ENCODE measurements at regions not wholly inside any gene's neighbourhood (a gene's known extent, or its start where the extent isn't known, plus 50 kb on each side); places are given as distances from the start of the nearest gene placed in this dataset.
"Not testable (repeated sequence)": the region's sequence is repeated elsewhere in the genome, so short reads cannot be mapped to it uniquely, and the experiment has no call there.

GRCh38 chrX:107296184-107296583 is 89.8 kb downstream of the DNAAF6 start:
- H3K9ac ChIP-seq (ENCODE audit: low read length); H3K56ac ChIP-seq (ENCODE audit: low read length); H2AK5ac ChIP-seq (ENCODE audit: low read length); H3K4me2 ChIP-seq (ENCODE audit: low read length); H2BK120ac ChIP-seq (ENCODE audit: low read depth, low read length); DNase-seq; H3K18ac ChIP-seq (ENCODE audit: low read length); H2BK15ac ChIP-seq (replicated peaks; ENCODE audit: low read depth); H3K4me3 ChIP-seq (ENCODE audit: low read length); H4K8ac ChIP-seq (ENCODE audit: low read depth, low read length); H3K36me3 ChIP-seq (ENCODE audit: control insufficient read depth, insufficient read depth, low read length); H4K5ac ChIP-seq (ENCODE audit: low read length); H3K23ac ChIP-seq (ENCODE audit: low read length); H3K79me2 ChIP-seq (ENCODE audit: control insufficient read depth, insufficient read depth, low read length); H3K27ac ChIP-seq (ENCODE audit: low read depth, low read length); H2BK5ac ChIP-seq (ENCODE audit: low read length); H3K4ac ChIP-seq (ENCODE audit: low read depth, low read length); H3K79me1 ChIP-seq (ENCODE audit: low read length); H3K27me3 ChIP-seq (ENCODE audit: insufficient read depth, low read length, poor library complexity); H3K4me1 ChIP-seq (ENCODE audit: control insufficient read depth, low read depth, low read length): not testable (repeated sequence)
- WGBS (ENCODE audit: extremely low coverage, insufficient coverage, low lambda C conversion rate) = no CpG with 5 or more reads among the region's 2 CpGs

- Histone ChIP-seq H3K27ac (ENCODE audit: low read depth, low read length) (no peak overlapping the region), H3K56ac (ENCODE audit: low read length) (no peak overlapping the region), H3K4ac (ENCODE audit: low read depth, low read length) (no peak overlapping the region), H3K23ac (ENCODE audit: low read length) (no peak overlapping the region), H2BK5ac (ENCODE audit: low read length) (no peak overlapping the region), H3K36me3 (ENCODE audit: control insufficient read depth, insufficient read depth, low read length) (no peaks in the 10 kb centered on the region), H3K9ac (ENCODE audit: low read length) (no peak overlapping the region), H4K8ac (ENCODE audit: low read depth, low read length) (no peak overlapping the region), H3K4me2 (ENCODE audit: low read length) (no peak overlapping the region), H3K79me1 (ENCODE audit: low read length) (no peaks in the 10 kb centered on the region), H3K27me3 (ENCODE audit: insufficient read depth, low read length, poor library complexity) (no peaks in the 10 kb centered on the region), H3K4me1 (ENCODE audit: control insufficient read depth, low read depth, low read length) (no peaks in the 10 kb centered on the region), H3K79me2 (ENCODE audit: control insufficient read depth, insufficient read depth, low read length) (no peaks in the 10 kb centered on the region), H2AK5ac (ENCODE audit: low read length) (no peak overlapping the region), H3K18ac (ENCODE audit: low read length) (no peak overlapping the region), H3K4me3 (ENCODE audit: low read length) (no peak overlapping the region), H2BK120ac (ENCODE audit: low read depth, low read length) (no peak overlapping the region), H2BK15ac (replicated peaks; ENCODE audit: low read depth) (no peak overlapping the region), H4K5ac (ENCODE audit: low read length) (no peak overlapping the region)
- WGBS (ENCODE audit: extremely low coverage, insufficient coverage, low lambda C conversion rate) = no CpG with 5 or more reads among the region's 2 CpGs
- DNase-seq = peak; percentile 39
Measured at GRCh38 chrX:107298276-107298675, 91.9 kb downstream of the DNAAF6 start.

- Histone ChIP-seq H3K4me2 (ENCODE audit: low read length) (no peak overlapping the region), H4K8ac (ENCODE audit: low read depth, low read length) (no peak overlapping the region), H3K79me2 (ENCODE audit: control insufficient read depth, insufficient read depth, low read length) (no peaks in the 10 kb centered on the region), H3K79me1 (ENCODE audit: low read length) (no peaks in the 10 kb centered on the region), H2AK5ac (ENCODE audit: low read length) (no peak overlapping the region), H2BK15ac (replicated peaks; ENCODE audit: low read depth) (no peak overlapping the region), H3K4me1 (ENCODE audit: control insufficient read depth, low read depth, low read length) (no peaks in the 10 kb centered on the region), H2BK5ac (ENCODE audit: low read length) (no peak overlapping the region), H3K4me3 (ENCODE audit: low read length) (no peak overlapping the region), H3K27ac (ENCODE audit: low read depth, low read length) (no peak overlapping the region), H3K56ac (ENCODE audit: low read length) (no peak overlapping the region), H3K4ac (ENCODE audit: low read depth, low read length) (no peak overlapping the region), H3K9ac (ENCODE audit: low read length) (no peak overlapping the region), H3K18ac (ENCODE audit: low read length) (no peak overlapping the region), H2BK120ac (ENCODE audit: low read depth, low read length) (no peak overlapping the region), H3K23ac (ENCODE audit: low read length) (no peak overlapping the region), H4K5ac (ENCODE audit: low read length) (no peak overlapping the region), H3K27me3 (ENCODE audit: insufficient read depth, low read length, poor library complexity) (no peaks in the 10 kb centered on the region), H3K36me3 (ENCODE audit: control insufficient read depth, insufficient read depth, low read length) (no peaks in the 10 kb centered on the region)
- no peak for DNase-seq
- no CpG with 5 or more reads among the region's 3 CpGs for WGBS (ENCODE audit: extremely low coverage, insufficient coverage, low lambda C conversion rate)
Measured at GRCh38 chrX:107301253-107301652, 94.8 kb downstream of the DNAAF6 start.

- H3K4me3 ChIP-seq (ENCODE audit: low read length) = no peak overlapping the region
- H3K4me2 ChIP-seq (ENCODE audit: low read length) = no peak overlapping the region
- WGBS (ENCODE audit: extremely low coverage, insufficient coverage, low lambda C conversion rate) = no CpG with 5 or more reads among the region's 2 CpGs
- H3K4me1 ChIP-seq (ENCODE audit: control insufficient read depth, low read depth, low read length) = no peaks in the 10 kb centered on the region
- no peak overlapping the region for H2AK5ac ChIP-seq (ENCODE audit: low read length)
- no peaks in the 10 kb centered on the region for H3K79me1 ChIP-seq (ENCODE audit: low read length)
- H3K36me3 ChIP-seq (ENCODE audit: control insufficient read depth, insufficient read depth, low read length) = no peaks in the 10 kb centered on the region
- H3K23ac ChIP-seq (ENCODE audit: low read length) = no peak overlapping the region
- no peak overlapping the region for H2BK15ac ChIP-seq (replicated peaks; ENCODE audit: low read depth)
- H3K79me2 ChIP-seq (ENCODE audit: control insufficient read depth, insufficient read depth, low read length) = no peaks in the 10 kb centered on the region
- H3K27ac ChIP-seq (ENCODE audit: low read depth, low read length) = no peak overlapping the region
- no peak overlapping the region for H3K18ac ChIP-seq (ENCODE audit: low read length)
- H3K27me3 ChIP-seq (ENCODE audit: insufficient read depth, low read length, poor library complexity) = no peaks in the 10 kb centered on the region
- no peak overlapping the region for H4K5ac ChIP-seq (ENCODE audit: low read length)
- no peak overlapping the region for H4K8ac ChIP-seq (ENCODE audit: low read depth, low read length)
- no peak overlapping the region for H3K4ac ChIP-seq (ENCODE audit: low read depth, low read length)
- no peak overlapping the region for H3K56ac ChIP-seq (ENCODE audit: low read length)
- no peak overlapping the region for H2BK5ac ChIP-seq (ENCODE audit: low read length)
- H3K9ac ChIP-seq (ENCODE audit: low read length) = no peak overlapping the region
- no peak for DNase-seq
- no peak overlapping the region for H2BK120ac ChIP-seq (ENCODE audit: low read depth, low read length)
Measured at GRCh38 chrX:107304141-107304540, 97.7 kb downstream of the DNAAF6 start.

GRCh38 chrX:107323786-107324492 is 117.5 kb downstream of the DNAAF6 start:
- H3K4me3 ChIP-seq (ENCODE audit: low read length) = no peak overlapping the region
- H4K5ac ChIP-seq (ENCODE audit: low read length) = no peak overlapping the region
- no peak overlapping the region for H3K9ac ChIP-seq (ENCODE audit: low read length)
- no peaks in the 10 kb centered on the region for H3K4me1 ChIP-seq (ENCODE audit: control insufficient read depth, low read depth, low read length)
- no peak overlapping the region for H3K56ac ChIP-seq (ENCODE audit: low read length)
- no peaks in the 10 kb centered on the region for H3K36me3 ChIP-seq (ENCODE audit: control insufficient read depth, insufficient read depth, low read length)
- H3K18ac ChIP-seq (ENCODE audit: low read length) = no peak overlapping the region
- H3K79me2 ChIP-seq (ENCODE audit: control insufficient read depth, insufficient read depth, low read length) = no peaks in the 10 kb centered on the region
- no peaks in the 10 kb centered on the region for H3K79me1 ChIP-seq (ENCODE audit: low read length)
- no peak overlapping the region for H4K8ac ChIP-seq (ENCODE audit: low read depth, low read length)
- H2BK120ac ChIP-seq (ENCODE audit: low read depth, low read length) = no peak overlapping the region
- H3K27ac ChIP-seq (ENCODE audit: low read depth, low read length) = no peak overlapping the region
- H2BK5ac ChIP-seq (ENCODE audit: low read length) = no peak overlapping the region
- H3K23ac ChIP-seq (ENCODE audit: low read length) = no peak overlapping the region
- H3K4me2 ChIP-seq (ENCODE audit: low read length) = no peak overlapping the region
- no peaks in the 10 kb centered on the region for H3K27me3 ChIP-seq (ENCODE audit: insufficient read depth, low read length, poor library complexity)
- no peak for DNase-seq
- H3K4ac ChIP-seq (ENCODE audit: low read depth, low read length) = no peak overlapping the region
- H2BK15ac ChIP-seq (replicated peaks; ENCODE audit: low read depth) = no peak overlapping the region
- no CpG with 5 or more reads among the region's 39 CpGs for WGBS (ENCODE audit: extremely low coverage, insufficient coverage, low lambda C conversion rate)
- no peak overlapping the region for H2AK5ac ChIP-seq (ENCODE audit: low read length)
